Prostate gland (tissue), 2 donors: ENCODE measurements at regions not wholly inside any gene's neighbourhood (a gene's known extent, or its start where the extent isn't known, plus 50 kb on each side); places are given as distances from the start of the nearest gene placed in this dataset.

Experiments
- CTCF ChIP-seq, 4 experiments: fragments of 200-600 bp in 2 of 4; fragments of 450-650 bp in 2 of 4; sonication (generic) in 2 of 4; IDR thresholded peaks; 1 replicate in 3 of 4; 2 replicates in 1 of 4; pipeline ENCODE4 v1.5.1; 2016 to 2019; ENCODE audit warnings: antibody characterized with exemption in 4 of 4, mild to moderate bottlenecking in 2 of 4, moderate library complexity in 2 of 4
- POLR2A ChIP-seq: fragments of 450-650 bp; IDR thresholded peaks from one replicate; pipeline ENCODE4 v1.6.1; 2016; ENCODE audit warnings: antibody characterized with exemption, mild to moderate bottlenecking

- TF ChIP-seq CTCF (IDR thresholded peaks at IDR 0.05) = no peak
- TF ChIP-seq POLR2A = no peak
Observed at GRCh38 chr2:603869-604268, 73.3 kb downstream of the TMEM18 start.
